HepG2 (cell line): ENCODE measurements at regions not wholly inside any gene's neighbourhood (a gene's known extent, or its start where the extent isn't known, plus 50 kb on each side); places are given as distances from the start of the nearest gene placed in this dataset.

Experiments used
- ATAC-seq: fragments of 200-7000 bp; cut with Tn5 transposase; 3 replicates; pipeline ENCODE4 v1.9.1; 2020; ENCODE audit warnings: mild to moderate bottlenecking, moderate library complexity
- BruUV-seq: library from RNA; stranded (reverse); fragments of 400-500 nt; replicated peaks from 2 replicates; lab custom pipeline; 2021; lab: Mats Ljungman, UMichigan
- CTCF ChIA-PET: fragments of 300-600 bp; formaldehyde crosslinking; extraction: SDS; loops from one replicate; lab custom pipeline; 2021; ENCODE audit warnings: low total read pairs, inconsistent platforms, low intra/inter-chr PET ratio; lab: Yijun Ruan, JAX
- POLR2A ChIA-PET: fragments of 350-600 bp; sonication (Branson Sonifier 250); formaldehyde crosslinking; loops from one replicate; lab custom pipeline; 2020; ENCODE audit warnings: antibody characterized with exemption, inconsistent platforms; lab: Yijun Ruan, JAX
- DNase-seq: peaks from one replicate; pipeline ENCODE4 v3.0.0-alpha.2; 2015; ENCODE audit warnings: low spot score
- FAIRE-seq: peaks from 3 replicates; lab custom pipeline; 2011; peaks lifted over from hg19 to GRCh38; lab: Jason Lieb, UNC
- H2AFZ ChIP-seq: one replicate; pipeline ENCODE4 v1.6.1; 2011; ENCODE audit warnings: low read length, inconsistent platforms
- H3K27ac ChIP-seq: fragments of 300-600 bp; 3 replicates; pipeline ENCODE4 v1.8.0; 2011; ENCODE audit warnings: mixed run types, mild to moderate bottlenecking, mixed read lengths, low read length, inconsistent platforms; ENCODE audit not compliant: insufficient read depth; ENCODE audit errors: extremely low read length
- H3K27me3 ChIP-seq, 2 experiments: fragments of 200-600 bp in 1 of 2; 2 replicates in 1 of 2; 3 replicates in 1 of 2; pipeline versions ENCODE4 v1.6.0 to v1.8.0; 2011; ENCODE audit warnings: low read length in 2 of 2, mild to moderate bottlenecking in 2 of 2, moderate library complexity in 2 of 2, inconsistent platforms in 1 of 2; ENCODE audit not compliant: insufficient read depth in 2 of 2, control insufficient read depth in 1 of 2
- H3K36me3 ChIP-seq, 2 experiments: fragments of 200-600 bp in 1 of 2; replicated peaks in 1 of 2; 2 replicates in 1 of 2; 3 replicates in 1 of 2; pipeline versions ENCODE4 v1.5.1 to v1.8.0; 2011; ENCODE audit warnings: low read length in 2 of 2, inconsistent platforms in 1 of 2; ENCODE audit not compliant: insufficient read depth in 2 of 2, control insufficient read depth in 1 of 2
- H3K4me1 ChIP-seq: 2 replicates; pipeline ENCODE4 v1.5.1; 2012; ENCODE audit warnings: low read length, inconsistent platforms; ENCODE audit not compliant: insufficient read depth
- H3K4me2 ChIP-seq: 2 replicates; pipeline ENCODE4 v1.6.0; 2011; ENCODE audit warnings: low read depth, low read length, inconsistent platforms
- H3K4me3 ChIP-seq, 3 experiments: fragments of 200-600 bp in 1 of 3; sonication (generic), shearing (Covaris generic) in 1 of 3; replicated peaks in 1 of 3; 2 replicates each; pipeline ENCODE4 v1.5.1; 2011 to 2016; ENCODE audit warnings: low read length in 3 of 3, inconsistent platforms in 2 of 3, low read depth in 2 of 3, mild to moderate bottlenecking in 2 of 3, control low read depth in 1 of 3, mixed read lengths in 1 of 3; ENCODE audit not compliant: insufficient read depth in 1 of 3
- H3K79me2 ChIP-seq: one replicate; pipeline ENCODE4 v1.6.1; 2011; ENCODE audit warnings: low read length, inconsistent platforms; ENCODE audit not compliant: insufficient read depth
- H3K9ac ChIP-seq: 2 replicates; pipeline ENCODE4 v1.6.0; 2011; ENCODE audit warnings: mild to moderate bottlenecking, low read depth, low read length, inconsistent platforms; ENCODE audit not compliant: insufficient read depth
- H3K9me3 ChIP-seq: 2 replicates; pipeline ENCODE4 v1.5.1; 2012; ENCODE audit warnings: mild to moderate bottlenecking, low read length
- H4K20me1 ChIP-seq: 2 replicates; pipeline ENCODE4 v1.6.0; 2011; ENCODE audit warnings: inconsistent platforms, mild to moderate bottlenecking, low read length, moderate library complexity; ENCODE audit not compliant: insufficient read depth
- ARID5B ChIP-seq: IDR thresholded peaks from 2 replicates; pipeline ENCODE4 v1.4.0; 2020; ENCODE audit warnings: mild to moderate bottlenecking, missing genetic modification reagents
- ARNT2 ChIP-seq: sonication (generic); formaldehyde crosslinking; IDR thresholded peaks from 2 replicates; pipeline ENCODE4 v1.8.0; 2022; ENCODE audit warnings: mild to moderate bottlenecking, low read depth, missing genetic modification reagents, moderate library complexity
- BATF2 ChIP-seq: sonication (generic); formaldehyde crosslinking; IDR thresholded peaks from 2 replicates; pipeline ENCODE4 v1.8.0; 2022; ENCODE audit warnings: mild to moderate bottlenecking, missing genetic modification reagents, moderate library complexity
- DR1 ChIP-seq: sonication (generic); formaldehyde crosslinking; IDR thresholded peaks from 2 replicates; pipeline ENCODE4 v1.8.0; 2021; ENCODE audit warnings: mild to moderate bottlenecking, missing genetic modification reagents, inconsistent platforms
- GFI1 ChIP-seq: sonication (generic); formaldehyde crosslinking; IDR thresholded peaks from 2 replicates; pipeline ENCODE4 v1.5.0; 2020; ENCODE audit warnings: missing genetic modification reagents, mild to moderate bottlenecking, borderline replicate concordance
- GTF2F1 ChIP-seq: fragments of 150-350 bp; IDR thresholded peaks from 2 replicates; pipeline ENCODE4 v1.6.1; 2014; ENCODE audit warnings: low read length
- HDAC6 ChIP-seq: fragments of 200-600 bp; sonication (generic); IDR thresholded peaks from 2 replicates; pipeline ENCODE4 v1.7.0; 2017; ENCODE audit warnings: mild to moderate bottlenecking, antibody characterized with exemption, low read length, low read depth
- HOXD1 ChIP-seq: sonication (generic); formaldehyde crosslinking; IDR thresholded peaks from 2 replicates; pipeline ENCODE4 v1.5.0; 2020; ENCODE audit warnings: missing genetic modification reagents
- KDM4B ChIP-seq: sonication (generic); formaldehyde crosslinking; IDR thresholded peaks from 2 replicates; pipeline ENCODE4 v1.4.0; 2020; ENCODE audit warnings: missing genetic modification reagents
- MIXL1 ChIP-seq: IDR thresholded peaks from 2 replicates; pipeline ENCODE4 v1.6.1; 2016
- POGZ ChIP-seq: sonication (generic); formaldehyde crosslinking; IDR thresholded peaks from 2 replicates; pipeline ENCODE4 v1.4.0; 2020; ENCODE audit warnings: mild to moderate bottlenecking, missing genetic modification reagents
- USF2 ChIP-seq, 2 experiments: sonication (generic) in 1 of 2; formaldehyde crosslinking in 1 of 2; IDR thresholded peaks; 2 replicates each; pipeline versions ENCODE4 v1.5.1 to v1.6.1; 2011 to 2020; ENCODE audit warnings: borderline replicate concordance in 1 of 2, low read depth in 1 of 2, low read length in 1 of 2, mild to moderate bottlenecking in 1 of 2, missing genetic modification reagents in 1 of 2, moderate library complexity in 1 of 2
- ZNF557 ChIP-seq: sonication (generic); formaldehyde crosslinking; IDR thresholded peaks from 2 replicates; pipeline ENCODE4 v1.4.0; 2020; ENCODE audit warnings: missing genetic modification reagents
- ZNF569 ChIP-seq: sonication (generic); formaldehyde crosslinking; IDR thresholded peaks from 2 replicates; pipeline ENCODE4 v1.5.0; 2020; ENCODE audit warnings: mild to moderate bottlenecking, missing genetic modification reagents, moderate library complexity, borderline replicate concordance
- ZNF670 ChIP-seq: sonication (generic); formaldehyde crosslinking; IDR thresholded peaks from 2 replicates; pipeline ENCODE4 v1.8.0; 2022; ENCODE audit warnings: mild to moderate bottlenecking, missing genetic modification reagents, borderline replicate concordance
- ZNF879 ChIP-seq: sonication (generic); formaldehyde crosslinking; IDR thresholded peaks from 2 replicates; pipeline ENCODE4 v1.8.1; 2023; ENCODE audit warnings: missing genetic modification reagents
- WGBS: methylation state at CpG from one replicate; pipeline ENCODE4 v1.1.6; 2017; ENCODE audit warnings: low lambda C conversion rate; 5-methylcytosine and 5-hydroxymethylcytosine counted together
- in situ Hi-C: cut with HindIII; loops from 2 replicates; pipeline ENCODE4 v1.10.0; 2017; ENCODE audit warnings: low pct_unique_long_range_greater_than_20kb; ENCODE audit not compliant: extremely low pct_ligation_motif_present
- intact Hi-C: fragments of 100-400 bp; cut with micrococcal nuclease; formaldehyde crosslinking; loops from one replicate; pipeline ENCODE4 v1.10.0; 2022; ENCODE audit not compliant: unreplicated experiment

GRCh38 chr6:169074526-169074925 lies 179.1 kb downstream of the THBS2 start:
- no peak overlapping the region for H3K4me3 ChIP-seq
- BruUV-seq = no TSS peak
- no peak for DNase-seq
- H3K4me1 ChIP-seq = no peaks in the 10 kb centered on the region
- H3K9me3 ChIP-seq = no peaks in the 10 kb centered on the region
- no peaks in the 10 kb centered on the region for H4K20me1 ChIP-seq
- in situ Hi-C loops (no loop called here), intact Hi-C loops (loop anchor here (1.0 kb wide), 1 partner anchor 46 kb away; no protein-coding TSS in a partner anchor)
- TF ChIP-seq ARNT2 (CRISPR knock-in tag) (no peak), ZNF670 (CRISPR knock-in tag) (no peak), ZNF557 (CRISPR knock-in tag) (no peak), GTF2F1 (no peak), MIXL1 (CRISPR knock-in tag) (no peak), BATF2 (CRISPR knock-in tag) (no peak), KDM4B (CRISPR knock-in tag) (no peak), HOXD1 (no peak), USF2 (IDR thresholded peaks at IDR 0.05; ENCODE audit: low read depth, low read length) (no peak), USF2 (CRISPR knock-in tag; IDR thresholded peaks at IDR 0.05; ENCODE audit: borderline replicate concordance) (no peak), ARID5B (CRISPR knock-in tag) (no peak), DR1 (CRISPR knock-in tag) (no peak), ZNF879 (CRISPR knock-in tag) (no peak), HDAC6 (no peak), GFI1 (CRISPR knock-in tag) (no peak), POGZ (no peak), ZNF569 (CRISPR knock-in tag) (no peak)
- WGBS = 29% methylated on average over 4 of the region's 4 CpGs
- ChIA-PET POLR2A (no interaction called here), CTCF (no interaction called here)
- no peaks in the 10 kb centered on the region for H3K36me3 ChIP-seq
- no peak for ATAC-seq
- no peak for FAIRE-seq
- no peak overlapping the region for H3K27ac ChIP-seq
- H3K79me2 ChIP-seq = no peaks in the 10 kb centered on the region
- H2AFZ ChIP-seq = no peak overlapping the region
- H3K4me2 ChIP-seq = no peak overlapping the region
- no peak overlapping the region for H3K9ac ChIP-seq
- H3K27me3 ChIP-seq = peaks cover 6 to 63% of the 10 kb centered on the region in 2 experiments
